T47D (cell line): ENCODE measurements at regions not wholly inside any gene's neighbourhood (a gene's known extent, or its start where the extent isn't known, plus 50 kb on each side); places are given as distances from the start of the nearest gene placed in this dataset.
"Not testable (repeated sequence)": the region's sequence is repeated elsewhere in the genome, so short reads cannot be mapped to it uniquely, and the experiment has no call there.

Source experiments
- DNase-seq, 2 experiments: peaks; one replicate each; pipeline versions ENCODE4 v3.0.0 to v3.0.0-alpha.2; 2011 to 2012; ENCODE audit warnings: low read depth in 1 of 2, low spot score in 1 of 2
- JUND ChIP-seq: IDR thresholded peaks from 2 replicates; pipeline ENCODE4 v1.6.1; 2012; ENCODE audit warnings: low read depth
- in situ Hi-C: cut with HindIII; loops from 2 replicates; pipeline ENCODE4 v1.10.0; 2016; ENCODE audit warnings: low sequenced_read_pairs, low pct_unique_long_range_greater_than_20kb

GRCh38 chr18:4994710-4995109 is 202.3 kb downstream of the AKAIN1 start:
- TF ChIP-seq JUND: no peak
- no peak for DNase-seq
- in situ Hi-C loops: no loop called here

- in situ Hi-C loops: no loop called here
- no peak for DNase-seq
- no peak for TF ChIP-seq JUND
These were observed 209.3 kb downstream of the AKAIN1 start for GRCh38 chr18:4987452-4988405.

GRCh38 chr18:4986677-4987076 is 210.4 kb downstream of the AKAIN1 start:
- DNase-seq: no peak
- TF ChIP-seq JUND: no peak
- in situ Hi-C loops: no loop called here

DNA sequence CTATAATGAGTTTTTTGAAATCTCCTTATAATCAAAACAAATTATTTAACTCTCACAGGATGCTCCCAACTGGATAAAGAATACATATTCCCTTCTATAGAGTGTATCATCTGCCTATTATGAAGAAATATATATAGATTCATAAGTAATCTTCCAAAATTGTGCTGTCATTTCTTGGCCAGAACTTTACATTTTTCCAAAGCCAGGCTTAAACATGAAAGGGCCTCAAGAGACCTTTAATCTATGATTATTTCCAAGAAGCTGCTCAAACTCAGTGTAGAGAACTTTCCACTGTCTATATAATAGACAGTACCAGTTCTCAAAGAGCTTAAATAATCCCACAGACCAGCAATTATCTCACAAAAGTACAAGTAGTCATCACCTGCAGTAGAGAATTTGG is 211.0 kb downstream of the AKAIN1 start:
- in situ Hi-C loops: no loop called here
- DNase-seq: no peak
- no peak for TF ChIP-seq JUND

DNA sequence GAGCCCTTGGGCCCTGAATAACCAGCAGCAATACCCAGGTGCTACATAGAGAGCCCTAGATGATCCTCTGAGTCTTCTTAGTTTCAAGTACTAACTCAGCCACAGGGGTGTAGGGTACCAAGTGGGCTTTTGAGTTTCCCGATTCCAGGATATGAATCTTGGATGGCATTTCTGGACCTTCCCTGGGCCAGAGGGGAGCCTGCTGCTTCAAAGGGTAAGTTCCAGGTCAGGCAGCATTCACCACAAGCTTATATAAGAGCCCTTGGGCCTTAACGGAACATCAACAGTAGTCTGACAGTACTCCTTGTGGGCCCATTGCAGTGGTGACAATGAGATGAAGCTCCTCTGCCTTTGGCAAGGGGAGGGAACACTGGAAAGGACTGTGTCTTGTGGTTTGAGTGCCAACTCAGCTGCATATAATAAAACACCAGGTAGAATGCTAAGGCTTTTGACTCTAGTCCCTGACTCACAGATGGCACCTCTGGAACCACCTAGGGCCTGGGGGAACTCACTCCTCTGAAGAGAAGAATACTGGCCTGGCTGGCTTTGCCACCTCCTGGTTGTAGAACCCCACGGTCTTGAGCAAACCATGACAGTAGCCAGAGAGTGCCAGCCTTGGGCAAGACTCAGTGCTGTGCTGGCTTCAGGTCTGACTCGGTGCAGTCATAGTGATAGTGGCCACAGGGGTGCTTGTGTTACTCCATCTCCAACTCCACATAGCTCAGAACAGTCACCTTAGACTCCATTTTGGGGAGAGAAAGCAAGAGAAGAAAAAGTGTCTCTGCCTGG is 235.7 kb downstream of the AKAIN1 start:
- in situ Hi-C loops: no loop called here
- TF ChIP-seq JUND: no peak
- DNase-seq: no peak

DNA sequence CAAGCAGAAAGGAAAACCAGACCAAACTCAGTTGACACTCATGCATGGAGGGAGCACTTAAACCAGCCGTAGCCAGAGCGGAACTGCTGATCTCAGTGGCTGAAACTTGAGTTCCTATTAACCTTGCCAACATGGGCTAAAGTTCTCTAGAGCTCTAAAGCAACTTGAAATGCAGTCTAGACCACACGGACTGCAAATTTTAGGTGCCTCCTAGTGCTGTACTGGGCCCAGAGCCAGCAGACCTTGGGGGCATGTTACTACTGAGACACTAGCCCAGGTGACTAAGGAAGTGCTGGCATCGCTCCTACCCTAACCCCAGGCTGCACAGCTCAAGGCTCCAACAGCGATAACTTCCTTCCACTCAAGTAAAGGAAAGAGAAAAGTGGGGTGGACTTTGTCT is 236.5 kb downstream of the AKAIN1 start:
- in situ Hi-C loops: no loop called here
- DNase-seq: no peak
- no peak for TF ChIP-seq JUND

- in situ Hi-C loops: no loop called here
- no peak for DNase-seq
- TF ChIP-seq JUND: no peak
These were observed 265.8 kb downstream of the AKAIN1 start for GRCh38 chr18:4931209-4931608.

DNA sequence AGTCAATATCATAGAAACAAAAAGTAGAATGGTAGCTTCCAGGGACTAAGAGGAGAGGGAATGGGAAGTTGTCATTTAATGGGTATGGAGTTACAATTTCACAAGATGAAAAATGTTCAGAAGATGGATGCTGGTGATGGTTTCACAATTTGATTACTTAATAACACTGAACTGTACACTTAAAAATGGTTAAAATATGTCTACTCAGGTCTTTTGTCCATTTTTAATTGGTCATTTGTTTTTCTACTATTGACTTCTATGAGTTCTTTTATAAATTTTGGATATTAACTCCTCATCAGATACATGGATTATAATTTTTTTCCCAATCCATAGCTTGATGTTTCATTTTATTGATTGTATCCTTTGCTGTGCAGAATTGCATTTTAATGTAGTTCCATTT is 275.5 kb downstream of the AKAIN1 start:
- TF ChIP-seq JUND: no peak
- in situ Hi-C loops: no loop called here
- DNase-seq: no peak

DNA sequence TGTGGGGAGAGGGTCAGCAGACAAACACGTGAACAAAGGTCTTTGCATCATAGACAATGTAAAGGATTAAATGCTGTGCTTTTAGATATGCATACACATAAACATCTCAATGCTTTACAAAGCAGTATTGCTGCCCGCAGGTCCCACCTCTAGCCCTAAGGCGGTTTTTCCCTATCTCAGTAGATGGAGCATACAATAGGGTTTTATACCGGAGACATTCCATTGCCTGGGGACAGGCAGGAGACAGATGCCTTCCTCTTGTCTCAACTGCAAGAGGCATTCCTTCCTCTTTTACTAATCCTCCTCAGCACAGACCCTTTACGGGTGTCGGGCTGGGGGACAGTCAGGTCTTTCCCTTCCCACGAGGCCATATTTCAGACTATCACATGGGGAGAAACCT is 279.5 kb downstream of the AKAIN1 start:
- DNase-seq, in situ Hi-C loops: not testable (repeated sequence)

DNA sequence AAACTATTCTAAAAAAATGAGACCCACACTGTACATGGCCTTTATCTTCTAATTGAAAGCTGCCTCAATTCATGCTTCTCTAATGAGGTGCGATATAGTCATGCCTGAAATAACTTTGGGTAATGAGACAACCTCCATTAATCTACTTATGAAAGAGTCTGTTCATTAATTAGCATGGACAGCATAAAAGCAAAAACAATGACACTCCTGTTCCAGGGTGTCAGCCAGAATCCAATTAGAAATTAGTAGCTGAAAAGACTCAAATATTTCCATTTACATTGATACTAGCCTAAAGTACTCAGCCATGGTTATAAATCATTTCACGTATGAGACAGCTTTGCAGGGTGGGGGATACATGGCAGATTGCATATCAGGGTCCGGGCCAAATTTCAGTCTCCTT is 288.7 kb downstream of the AKAIN1 start:
- TF ChIP-seq JUND: no peak
- no peak for DNase-seq
- in situ Hi-C loops: no loop called here

DNA sequence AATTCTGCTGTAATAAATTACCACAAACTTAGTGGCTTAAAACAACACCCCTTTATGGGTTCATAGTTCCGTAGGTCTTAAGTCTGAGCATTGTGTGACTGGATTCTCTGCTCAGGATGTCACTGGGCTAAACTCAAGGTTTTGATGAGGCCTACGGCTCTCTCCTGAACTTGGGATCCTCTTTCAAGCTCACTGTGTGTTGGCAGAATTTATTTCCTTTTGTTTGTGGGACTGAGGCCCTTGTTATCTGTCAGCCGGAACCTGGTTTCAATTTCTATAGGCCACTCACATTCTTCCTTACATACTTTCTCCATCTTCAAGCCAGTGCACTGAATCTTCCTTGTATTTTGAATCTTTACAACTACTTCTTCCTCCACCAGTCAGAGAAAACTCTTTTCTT is 290.2 kb downstream of the AKAIN1 start:
- in situ Hi-C loops: no loop called here
- TF ChIP-seq JUND: no peak
- DNase-seq: no peak

GRCh38 chr18:4888251-4889040 is 308.6 kb downstream of the AKAIN1 start:
- in situ Hi-C loops: no loop called here
- DNase-seq: no peak
- TF ChIP-seq JUND: no peak
